ENCODE measurements at regions not wholly inside any gene's neighbourhood (a gene's known extent, or its start where the extent isn't known, plus 50 kb on each side); places are given as distances from the start of the nearest gene placed in this dataset.

DNA sequence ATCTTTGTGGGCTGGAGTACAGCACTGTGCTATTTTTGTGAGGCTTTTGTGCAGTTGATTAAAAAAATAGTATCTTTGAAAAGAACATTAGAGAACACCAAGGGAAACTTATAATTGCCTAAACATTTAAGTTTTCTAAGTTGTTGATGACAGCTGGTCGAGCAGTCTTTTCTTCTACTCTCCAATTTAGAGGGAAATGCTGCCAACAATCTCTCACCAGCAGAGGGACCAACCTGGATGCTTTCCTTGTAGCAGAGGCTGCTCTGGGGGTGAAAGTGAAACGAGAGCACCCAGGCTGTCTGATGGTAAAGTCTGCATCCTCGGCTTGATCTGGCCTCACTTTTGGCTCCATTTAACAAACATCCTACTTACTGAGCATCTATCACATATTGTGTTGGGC is 1286.5 kb upstream of the TENM4 start:
- H3K27ac ChIP-seq, result no peak overlapping the region
- H3K4me1 ChIP-seq, result no peaks in the 10 kb centered on the region
- FAIRE-seq (no peak), DNase-seq (ENCODE audit: low read depth in 1 of 2, low spot score in 1 of 2) (no peak), ATAC-seq (no peak)
- 0% methylated on average over 3 of the region's 3 CpGs for WGBS (ENCODE audit: missing lambda C conversion rate)
- TF ChIP-seq MYC (IDR thresholded peaks at IDR 0.05; ENCODE audit: borderline replicate concordance, low read length) (no peak), CHD2 (IDR thresholded peaks at IDR 0.05; ENCODE audit: low read length, partially characterized antibody) (no peak), RARB (CRISPR knock-in tag; IDR thresholded peaks at IDR 0.05) (no peak), FOSB (CRISPR knock-in tag; IDR thresholded peaks at IDR 0.05) (no peak), NFE2L2 (conservative IDR thresholded peaks at IDR 0.05; ENCODE audit: low read length) (no peak), REST (IDR thresholded peaks at IDR 0.05) (no peak), KDM5A (IDR thresholded peaks at IDR 0.05) (no peak), HMGXB4 (CRISPR knock-in tag; IDR thresholded peaks at IDR 0.05; ENCODE audit: borderline replicate concordance) (no peak), FOXS1 (CRISPR knock-in tag; IDR thresholded peaks at IDR 0.05) (no peak), EP300 (IDR thresholded peaks at IDR 0.05) (no peak), ZSCAN20 (CRISPR knock-in tag; IDR thresholded peaks at IDR 0.05) (no peak)
- TF ChIP-seq, protein P1, sequence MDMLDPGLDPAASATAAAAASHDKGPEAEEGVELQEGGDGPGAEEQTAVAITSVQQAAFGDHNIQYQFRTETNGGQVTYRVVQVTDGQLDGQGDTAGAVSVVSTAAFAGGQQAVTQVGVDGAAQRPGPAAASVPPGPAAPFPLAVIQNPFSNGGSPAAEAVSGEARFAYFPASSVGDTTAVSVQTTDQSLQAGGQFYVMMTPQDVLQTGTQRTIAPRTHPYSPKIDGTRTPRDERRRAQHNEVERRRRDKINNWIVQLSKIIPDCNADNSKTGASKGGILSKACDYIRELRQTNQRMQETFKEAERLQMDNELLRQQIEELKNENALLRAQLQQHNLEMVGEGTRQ (IDR thresholded peaks at IDR 0.05), result no peak
- POLR2A ChIA-PET, result no interaction called here
- no peak overlapping the region for H3K4me3 ChIP-seq
- H3K9me3 ChIP-seq, result no peaks in the 10 kb centered on the region
- CTCF ChIA-PET, result interaction anchor here (1.1 kb wide), 1 partner anchor 9 kb away, joined by 3 read pairs; no protein-coding TSS in a partner anchor
- no peak overlapping the region for H3K4me2 ChIP-seq

GRCh38 chr11:80726236-80726635 is 1285.4 kb upstream of the TENM4 start:
- H3K9me3 ChIP-seq, result no peaks in the 10 kb centered on the region
- ChIA-PET POLR2A (no interaction called here), CTCF (no interaction called here)
- TF ChIP-seq EHF (CRISPR knock-in tag; IDR thresholded peaks at IDR 0.05), result no peak
- TF ChIP-seq CBX8 (IDR thresholded peaks at IDR 0.05), result no peak
- TF ChIP-seq HOXB13 (CRISPR knock-in tag; IDR thresholded peaks at IDR 0.05; ENCODE audit: low read depth), result no peak
- no peak for TF ChIP-seq HOXA7 (CRISPR knock-in tag; IDR thresholded peaks at IDR 0.05)
- TF ChIP-seq HDAC2 (IDR thresholded peaks at IDR 0.05), result no peak
- TF ChIP-seq, protein P2, sequence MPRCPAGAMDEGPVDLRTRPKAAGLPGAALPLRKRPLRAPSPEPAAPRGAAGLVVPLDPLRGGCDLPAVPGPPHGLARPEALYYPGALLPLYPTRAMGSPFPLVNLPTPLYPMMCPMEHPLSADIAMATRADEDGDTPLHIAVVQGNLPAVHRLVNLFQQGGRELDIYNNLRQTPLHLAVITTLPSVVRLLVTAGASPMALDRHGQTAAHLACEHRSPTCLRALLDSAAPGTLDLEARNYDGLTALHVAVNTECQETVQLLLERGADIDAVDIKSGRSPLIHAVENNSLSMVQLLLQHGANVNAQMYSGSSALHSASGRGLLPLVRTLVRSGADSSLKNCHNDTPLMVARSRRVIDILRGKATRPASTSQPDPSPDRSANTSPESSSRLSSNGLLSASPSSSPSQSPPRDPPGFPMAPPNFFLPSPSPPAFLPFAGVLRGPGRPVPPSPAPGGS (IDR thresholded peaks at IDR 0.05), result no peak
- no peaks in the 10 kb centered on the region for H3K4me1 ChIP-seq
- ATAC-seq (no peak), FAIRE-seq (no peak), DNase-seq (ENCODE audit: low read depth in 1 of 2, low spot score in 1 of 2) (no peak)
- no peak overlapping the region for H3K4me3 ChIP-seq
- no peak overlapping the region for H3K27ac ChIP-seq
- no peak overlapping the region for H3K4me2 ChIP-seq

- FAIRE-seq (no peak), ATAC-seq (no peak), DNase-seq (ENCODE audit: low read depth in 1 of 2, low spot score in 1 of 2) (no peak)
- no peak overlapping the region for H3K4me3 ChIP-seq
- no peaks in the 10 kb centered on the region for H3K4me1 ChIP-seq
- no peak overlapping the region for H3K4me2 ChIP-seq
- no peaks in the 10 kb centered on the region for H3K9me3 ChIP-seq
- CTCF ChIA-PET, result no interaction called here
- POLR2A ChIA-PET, result no interaction called here
- no peak overlapping the region for H3K27ac ChIP-seq
- 3% methylated on average over 2 of the region's 2 CpGs for WGBS (ENCODE audit: missing lambda C conversion rate)
- no peak for TF ChIP-seq ZNF302 (CRISPR knock-in tag; IDR thresholded peaks at IDR 0.05)
- no peak for TF ChIP-seq CEBPB (IDR thresholded peaks at IDR 0.05)
- no peak for TF ChIP-seq KDM1A (IDR thresholded peaks at IDR 0.05; ENCODE audit: low read depth)
- TF ChIP-seq FOXS1 (CRISPR knock-in tag; IDR thresholded peaks at IDR 0.05), result no peak
- TF ChIP-seq HES2 (IDR thresholded peaks at IDR 0.05), result no peak
- TF ChIP-seq CHD2 (IDR thresholded peaks at IDR 0.05; ENCODE audit: low read length, partially characterized antibody), result no peak
- TF ChIP-seq NR3C1 (IDR thresholded peaks at IDR 0.05), result no peak
- no peak for TF ChIP-seq HEYL (CRISPR knock-in tag; IDR thresholded peaks at IDR 0.05)
- TF ChIP-seq ZFP36 (IDR thresholded peaks at IDR 0.05; ENCODE audit: borderline replicate concordance, partially characterized antibody), result no peak
- no peak for TF ChIP-seq RFX5 (IDR thresholded peaks at IDR 0.05)
- TF ChIP-seq CBX2 (IDR thresholded peaks at IDR 0.05; ENCODE audit: borderline replicate concordance, low read depth), result no peak
- TF ChIP-seq, protein P3, sequence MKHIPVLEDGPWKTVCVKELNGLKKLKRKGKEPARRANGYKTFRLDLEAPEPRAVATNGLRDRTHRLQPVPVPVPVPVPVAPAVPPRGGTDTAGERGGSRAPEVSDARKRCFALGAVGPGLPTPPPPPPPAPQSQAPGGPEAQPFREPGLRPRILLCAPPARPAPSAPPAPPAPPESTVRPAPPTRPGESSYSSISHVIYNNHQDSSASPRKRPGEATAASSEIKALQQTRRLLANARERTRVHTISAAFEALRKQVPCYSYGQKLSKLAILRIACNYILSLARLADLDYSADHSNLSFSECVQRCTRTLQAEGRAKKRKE (CRISPR knock-in tag; IDR thresholded peaks at IDR 0.05; ENCODE audit: low read depth), result no peak
- TF ChIP-seq HDAC2 (IDR thresholded peaks at IDR 0.05), result no peak
- TF ChIP-seq RARB (CRISPR knock-in tag; IDR thresholded peaks at IDR 0.05), result no peak
- no peak for TF ChIP-seq PHF8 (IDR thresholded peaks at IDR 0.05; ENCODE audit: borderline replicate concordance, low read depth)
These were observed 1283.5 kb upstream of the TENM4 start for GRCh38 chr11:80724366-80724765.
